ENCODE measurements at regions not wholly inside any gene's neighbourhood (a gene's known extent, or its start where the extent isn't known, plus 50 kb on each side); places are given as distances from the start of the nearest gene placed in this dataset.
"Not testable (repeated sequence)": the region's sequence is repeated elsewhere in the genome, so short reads cannot be mapped to it uniquely, and the experiment has no call there.

GRCh38 chr4:100632163-100632562 is 114.3 kb upstream of the EMCN start:
- H3K36me3 ChIP-seq (replicated peaks; ENCODE audit: low read depth, low read length): no peaks in the 10 kb centered on the region
- TF ChIP-seq CTCF (IDR thresholded peaks at IDR 0.05; ENCODE audit: low read depth, low read length): no peak
- no peak for TF ChIP-seq EZH2phosphoT487 (IDR thresholded peaks at IDR 0.05; ENCODE audit: low read depth)
- no peak overlapping the region for H3K4me3 ChIP-seq (ENCODE audit: low read length)
- no peaks in the 10 kb centered on the region for H3K9me3 ChIP-seq (ENCODE audit: insufficient read depth, low read length)
- H3K4me2 ChIP-seq (ENCODE audit: low read length): no peak overlapping the region
- no peaks in the 10 kb centered on the region for H3K79me2 ChIP-seq (ENCODE audit: low read length)
- H3K4me1 ChIP-seq (ENCODE audit: low read length): no peaks in the 10 kb centered on the region
- no peaks in the 10 kb centered on the region for H3K27me3 ChIP-seq (ENCODE audit: low read depth, low read length)
- no peak overlapping the region for H3K9ac ChIP-seq (ENCODE audit: low read length)
- H2AFZ ChIP-seq (ENCODE audit: low read depth, low read length): no peak overlapping the region
- no peak overlapping the region for H3K27ac ChIP-seq (ENCODE audit: low read length)
- no peaks in the 10 kb centered on the region for H4K20me1 ChIP-seq (ENCODE audit: insufficient read depth, low read length)

GRCh38 chr4:100631281-100631968 is 113.6 kb upstream of the EMCN start:
- H3K27ac ChIP-seq (ENCODE audit: low read length): no peak overlapping the region

GRCh38 chr4:100630341-100630740 is 112.5 kb upstream of the EMCN start:
- no peak overlapping the region for H3K4me3 ChIP-seq (ENCODE audit: low read length)

More at GRCh38 chr4:100631281-100631968, 113.6 kb upstream of the EMCN start:
- Histone ChIP-seq H3K27me3 (ENCODE audit: low read depth, low read length) (no peaks in the 10 kb centered on the region), H3K4me1 (ENCODE audit: low read length) (no peaks in the 10 kb centered on the region), H3K4me3 (ENCODE audit: low read length) (no peak overlapping the region), H3K4me2 (ENCODE audit: low read length) (no peak overlapping the region), H4K20me1 (ENCODE audit: insufficient read depth, low read length) (no peaks in the 10 kb centered on the region), H3K9me3 (ENCODE audit: insufficient read depth, low read length) (no peaks in the 10 kb centered on the region), H3K36me3 (replicated peaks; ENCODE audit: low read depth, low read length) (no peaks in the 10 kb centered on the region), H2AFZ (ENCODE audit: low read depth, low read length) (no peak overlapping the region), H3K79me2 (ENCODE audit: low read length) (no peaks in the 10 kb centered on the region), H3K9ac (ENCODE audit: low read length) (no peak overlapping the region)
- no peak for TF ChIP-seq EZH2phosphoT487 (IDR thresholded peaks at IDR 0.05; ENCODE audit: low read depth)
- no peak for TF ChIP-seq CTCF (IDR thresholded peaks at IDR 0.05; ENCODE audit: low read depth, low read length)

GRCh38 chr4:100609810-100610209 is 92.0 kb upstream of the EMCN start:
- H3K9me3 ChIP-seq (ENCODE audit: insufficient read depth, low read length): no peaks in the 10 kb centered on the region
- peaks cover 11% of the 10 kb centered on the region for H3K4me1 ChIP-seq (ENCODE audit: low read length)
- H3K9ac ChIP-seq (ENCODE audit: low read length): no peak overlapping the region
- H3K79me2 ChIP-seq (ENCODE audit: low read length): no peaks in the 10 kb centered on the region
- no peak overlapping the region for H3K4me3 ChIP-seq (ENCODE audit: low read length)
- H3K36me3 ChIP-seq (replicated peaks; ENCODE audit: low read depth, low read length): no peaks in the 10 kb centered on the region
- no peak for TF ChIP-seq EZH2phosphoT487 (IDR thresholded peaks at IDR 0.05; ENCODE audit: low read depth)
- TF ChIP-seq CTCF (IDR thresholded peaks at IDR 0.05; ENCODE audit: low read depth, low read length): no peak
- no peak overlapping the region for H3K4me2 ChIP-seq (ENCODE audit: low read length)
- no peaks in the 10 kb centered on the region for H3K27me3 ChIP-seq (ENCODE audit: low read depth, low read length)
- no peaks in the 10 kb centered on the region for H4K20me1 ChIP-seq (ENCODE audit: insufficient read depth, low read length)
- H3K27ac ChIP-seq (ENCODE audit: low read length): no peak overlapping the region
- H2AFZ ChIP-seq (ENCODE audit: low read depth, low read length): no peak overlapping the region

More at GRCh38 chr4:100630341-100630740, 112.5 kb upstream of the EMCN start:
- Histone ChIP-seq H3K9ac (ENCODE audit: low read length) (no peak overlapping the region), H3K36me3 (replicated peaks; ENCODE audit: low read depth, low read length) (no peaks in the 10 kb centered on the region), H4K20me1 (ENCODE audit: insufficient read depth, low read length) (no peaks in the 10 kb centered on the region), H3K27ac (ENCODE audit: low read length) (no peak overlapping the region), H2AFZ (ENCODE audit: low read depth, low read length) (no peak overlapping the region), H3K9me3 (ENCODE audit: insufficient read depth, low read length) (no peaks in the 10 kb centered on the region), H3K4me1 (ENCODE audit: low read length) (no peaks in the 10 kb centered on the region), H3K27me3 (ENCODE audit: low read depth, low read length) (no peaks in the 10 kb centered on the region), H3K4me2 (ENCODE audit: low read length) (no peak overlapping the region), H3K79me2 (ENCODE audit: low read length) (no peaks in the 10 kb centered on the region)
- TF ChIP-seq CTCF (IDR thresholded peaks at IDR 0.05; ENCODE audit: low read depth, low read length): no peak
- TF ChIP-seq EZH2phosphoT487 (IDR thresholded peaks at IDR 0.05; ENCODE audit: low read depth): no peak

- peaks cover 11% of the 10 kb centered on the region for H3K4me1 ChIP-seq (ENCODE audit: low read length)
- H3K9ac ChIP-seq (ENCODE audit: low read length); H4K20me1 ChIP-seq (ENCODE audit: insufficient read depth, low read length); H3K27ac ChIP-seq (ENCODE audit: low read length); H3K36me3 ChIP-seq (replicated peaks; ENCODE audit: low read depth, low read length); H3K27me3 ChIP-seq (ENCODE audit: low read depth, low read length); H3K9me3 ChIP-seq (ENCODE audit: insufficient read depth, low read length); H3K79me2 ChIP-seq (ENCODE audit: low read length); H2AFZ ChIP-seq (ENCODE audit: low read depth, low read length); H3K4me3 ChIP-seq (ENCODE audit: low read length); H3K4me2 ChIP-seq (ENCODE audit: low read length): not testable (repeated sequence)
Observed at GRCh38 chr4:100608651-100609050, 90.8 kb upstream of the EMCN start.
